ENCODE measurements at regions not wholly inside any gene's neighbourhood (a gene's known extent, or its start where the extent isn't known, plus 50 kb on each side); places are given as distances from the start of the nearest gene placed in this dataset.
"Not testable (repeated sequence)": the region's sequence is repeated elsewhere in the genome, so short reads cannot be mapped to it uniquely, and the experiment has no call there.

- Histone ChIP-seq H3K36me3 (ENCODE audit: insufficient read depth, low read depth, low read length) (no peaks in the 10 kb centered on the region), H3K4me3 (ENCODE audit: low read length) (no peak overlapping the region), H3K4me1 (ENCODE audit: insufficient read depth, low read length) (no peaks in the 10 kb centered on the region), H3K27me3 (ENCODE audit: insufficient read depth, low read length) (no peaks in the 10 kb centered on the region), H3K27ac (ENCODE audit: low read length) (no peak overlapping the region), H3K9me3 (ENCODE audit: insufficient read depth, low read depth, low read length) (peaks cover 100% of the 10 kb centered on the region), H3K9ac (ENCODE audit: low read depth, low read length) (no peak overlapping the region)
Observed at GRCh38 chr19:27719034-27719433, 1493.9 kb downstream of the UQCRFS1 start.

- H3K9me3 ChIP-seq (ENCODE audit: insufficient read depth, low read depth, low read length): peaks cover 100% of the 10 kb centered on the region
Observed at GRCh38 chr19:27718234-27718633, 1494.7 kb downstream of the UQCRFS1 start.

GRCh38 chr19:27717825-27718224 lies 1495.1 kb downstream of the UQCRFS1 start:
- H3K9ac ChIP-seq (ENCODE audit: low read depth, low read length): no peak overlapping the region
- H3K36me3 ChIP-seq (ENCODE audit: insufficient read depth, low read depth, low read length): no peaks in the 10 kb centered on the region
- peaks cover 100% of the 10 kb centered on the region for H3K9me3 ChIP-seq (ENCODE audit: insufficient read depth, low read depth, low read length)
- no peaks in the 10 kb centered on the region for H3K27me3 ChIP-seq (ENCODE audit: insufficient read depth, low read length)
- no peak overlapping the region for H3K27ac ChIP-seq (ENCODE audit: low read length)
- H3K4me1 ChIP-seq (ENCODE audit: insufficient read depth, low read length): no peaks in the 10 kb centered on the region
- H3K4me3 ChIP-seq (ENCODE audit: low read length): no peak overlapping the region

More at GRCh38 chr19:27718234-27718633, 1494.7 kb downstream of the UQCRFS1 start:
- no peaks in the 10 kb centered on the region for H3K27me3 ChIP-seq (ENCODE audit: insufficient read depth, low read length)
- no peak overlapping the region for H3K27ac ChIP-seq (ENCODE audit: low read length)
- H3K9ac ChIP-seq (ENCODE audit: low read depth, low read length): no peak overlapping the region
- no peak overlapping the region for H3K4me3 ChIP-seq (ENCODE audit: low read length)
- H3K4me1 ChIP-seq (ENCODE audit: insufficient read depth, low read length): no peaks in the 10 kb centered on the region
- H3K36me3 ChIP-seq (ENCODE audit: insufficient read depth, low read depth, low read length): no peaks in the 10 kb centered on the region

- Histone ChIP-seq H3K27me3 (ENCODE audit: insufficient read depth, low read length) (no peaks in the 10 kb centered on the region), H3K4me1 (ENCODE audit: insufficient read depth, low read length) (no peaks in the 10 kb centered on the region), H3K9ac (ENCODE audit: low read depth, low read length) (no peak overlapping the region), H3K36me3 (ENCODE audit: insufficient read depth, low read depth, low read length) (no peaks in the 10 kb centered on the region), H3K27ac (ENCODE audit: low read length) (no peak overlapping the region), H3K4me3 (ENCODE audit: low read length) (no peak overlapping the region), H3K9me3 (ENCODE audit: insufficient read depth, low read depth, low read length) (peaks cover 99% of the 10 kb centered on the region)
Observed at GRCh38 chr19:27716922-27717321, 1496.0 kb downstream of the UQCRFS1 start.

GRCh38 chr19:27714857-27715256 lies 1498.1 kb downstream of the UQCRFS1 start:
- Histone ChIP-seq H3K9ac (ENCODE audit: low read depth, low read length) (no peak overlapping the region), H3K36me3 (ENCODE audit: insufficient read depth, low read depth, low read length) (no peaks in the 10 kb centered on the region), H3K27ac (ENCODE audit: low read length) (no peak overlapping the region), H3K27me3 (ENCODE audit: insufficient read depth, low read length) (no peaks in the 10 kb centered on the region), H3K4me3 (ENCODE audit: low read length) (no peak overlapping the region), H3K9me3 (ENCODE audit: insufficient read depth, low read depth, low read length) (peaks cover 99% of the 10 kb centered on the region), H3K4me1 (ENCODE audit: insufficient read depth, low read length) (no peaks in the 10 kb centered on the region)

GRCh38 chr19:27709496-27709895 lies 1503.5 kb downstream of the UQCRFS1 start:
- H3K27ac ChIP-seq (ENCODE audit: low read length): no peak overlapping the region
- H3K27me3 ChIP-seq (ENCODE audit: insufficient read depth, low read length): no peaks in the 10 kb centered on the region
- H3K4me1 ChIP-seq (ENCODE audit: insufficient read depth, low read length): no peaks in the 10 kb centered on the region
- peaks cover 98% of the 10 kb centered on the region for H3K9me3 ChIP-seq (ENCODE audit: insufficient read depth, low read depth, low read length)
- no peak overlapping the region for H3K4me3 ChIP-seq (ENCODE audit: low read length)
- H3K9ac ChIP-seq (ENCODE audit: low read depth, low read length): no peak overlapping the region
- H3K36me3 ChIP-seq (ENCODE audit: insufficient read depth, low read depth, low read length): no peaks in the 10 kb centered on the region

GRCh38 chr19:27708986-27709385 lies 1504.0 kb downstream of the UQCRFS1 start:
- not testable (repeated sequence) for H3K36me3 ChIP-seq (ENCODE audit: insufficient read depth, low read depth, low read length); H3K27ac ChIP-seq (ENCODE audit: low read length); H3K9ac ChIP-seq (ENCODE audit: low read depth, low read length); H3K4me1 ChIP-seq (ENCODE audit: insufficient read depth, low read length); H3K27me3 ChIP-seq (ENCODE audit: insufficient read depth, low read length); H3K4me3 ChIP-seq (ENCODE audit: low read length)
- peaks cover 96% of the 10 kb centered on the region for H3K9me3 ChIP-seq (ENCODE audit: insufficient read depth, low read depth, low read length)

GRCh38 chr19:27707026-27707425 lies 1505.9 kb downstream of the UQCRFS1 start:
- H3K4me1 ChIP-seq (ENCODE audit: insufficient read depth, low read length); H3K9ac ChIP-seq (ENCODE audit: low read depth, low read length); H3K36me3 ChIP-seq (ENCODE audit: insufficient read depth, low read depth, low read length); H3K27me3 ChIP-seq (ENCODE audit: insufficient read depth, low read length); H3K27ac ChIP-seq (ENCODE audit: low read length); H3K4me3 ChIP-seq (ENCODE audit: low read length): not testable (repeated sequence)
- H3K9me3 ChIP-seq (ENCODE audit: insufficient read depth, low read depth, low read length): peaks cover 96% of the 10 kb centered on the region

- no peak overlapping the region for H3K27ac ChIP-seq (ENCODE audit: low read length)
- no peak overlapping the region for H3K9ac ChIP-seq (ENCODE audit: low read depth, low read length)
- H3K9me3 ChIP-seq (ENCODE audit: insufficient read depth, low read depth, low read length): peaks cover 96% of the 10 kb centered on the region
- H3K36me3 ChIP-seq (ENCODE audit: insufficient read depth, low read depth, low read length): no peaks in the 10 kb centered on the region
- no peaks in the 10 kb centered on the region for H3K27me3 ChIP-seq (ENCODE audit: insufficient read depth, low read length)
- no peak overlapping the region for H3K4me3 ChIP-seq (ENCODE audit: low read length)
- no peaks in the 10 kb centered on the region for H3K4me1 ChIP-seq (ENCODE audit: insufficient read depth, low read length)
Observed at GRCh38 chr19:27705896-27706295, 1507.1 kb downstream of the UQCRFS1 start.

GRCh38 chr19:27694361-27695055 lies 1518.4 kb downstream of the UQCRFS1 start:
- no peak overlapping the region for H3K27ac ChIP-seq (ENCODE audit: low read length)
- no peak overlapping the region for H3K4me3 ChIP-seq (ENCODE audit: low read length)
- peaks cover 71% of the 10 kb centered on the region for H3K9me3 ChIP-seq (ENCODE audit: insufficient read depth, low read depth, low read length)
- H3K27me3 ChIP-seq (ENCODE audit: insufficient read depth, low read length): no peaks in the 10 kb centered on the region
- no peaks in the 10 kb centered on the region for H3K4me1 ChIP-seq (ENCODE audit: insufficient read depth, low read length)
- no peaks in the 10 kb centered on the region for H3K36me3 ChIP-seq (ENCODE audit: insufficient read depth, low read depth, low read length)
- no peak overlapping the region for H3K9ac ChIP-seq (ENCODE audit: low read depth, low read length)

GRCh38 chr19:27691991-27692390 lies 1521.0 kb downstream of the UQCRFS1 start:
- Histone ChIP-seq H3K4me1 (ENCODE audit: insufficient read depth, low read length) (no peaks in the 10 kb centered on the region), H3K27me3 (ENCODE audit: insufficient read depth, low read length) (no peaks in the 10 kb centered on the region), H3K27ac (ENCODE audit: low read length) (no peak overlapping the region), H3K4me3 (ENCODE audit: low read length) (no peak overlapping the region), H3K36me3 (ENCODE audit: insufficient read depth, low read depth, low read length) (no peaks in the 10 kb centered on the region), H3K9ac (ENCODE audit: low read depth, low read length) (no peak overlapping the region), H3K9me3 (ENCODE audit: insufficient read depth, low read depth, low read length) (peaks cover 87% of the 10 kb centered on the region)

GRCh38 chr19:27689734-27690241 lies 1523.2 kb downstream of the UQCRFS1 start:
- no peaks in the 10 kb centered on the region for H3K36me3 ChIP-seq (ENCODE audit: insufficient read depth, low read depth, low read length)
- H3K27ac ChIP-seq (ENCODE audit: low read length): no peak overlapping the region
- H3K4me3 ChIP-seq (ENCODE audit: low read length): no peak overlapping the region
- H3K27me3 ChIP-seq (ENCODE audit: insufficient read depth, low read length): no peaks in the 10 kb centered on the region
- H3K9ac ChIP-seq (ENCODE audit: low read depth, low read length): no peak overlapping the region
- no peaks in the 10 kb centered on the region for H3K4me1 ChIP-seq (ENCODE audit: insufficient read depth, low read length)
- peaks cover 100% of the 10 kb centered on the region for H3K9me3 ChIP-seq (ENCODE audit: insufficient read depth, low read depth, low read length)
